ENCODE measurements at regions not wholly inside any gene's neighbourhood (a gene's known extent, or its start where the extent isn't known, plus 50 kb on each side); places are given as distances from the start of the nearest gene placed in this dataset.
"Not testable (repeated sequence)": the region's sequence is repeated elsewhere in the genome, so short reads cannot be mapped to it uniquely, and the experiment has no call there.

GRCh38 chr1:79161077-79161476 is 154.5 kb upstream of the ADGRL4 start:
- no peaks in the 10 kb centered on the region for H3K36me3 ChIP-seq (ENCODE audit: control insufficient read depth, insufficient read depth, low read length)
- peaks cover 5% of the 10 kb centered on the region for H3K9me3 ChIP-seq (ENCODE audit: control insufficient read depth, low read length)
- no peak overlapping the region for H3K4me3 ChIP-seq (ENCODE audit: extremely low read depth, insufficient read depth, low read length, poor library complexity, severe bottlenecking)
- peak overlapping the region; percentile 17 for H3K27ac ChIP-seq (ENCODE audit: low read depth, low read length, severe bottlenecking)
- peaks cover 6% of the 10 kb centered on the region for H3K4me1 ChIP-seq (ENCODE audit: control insufficient read depth, insufficient read depth, low read length, poor library complexity, severe bottlenecking)

- Histone ChIP-seq H3K9me3 (ENCODE audit: control insufficient read depth, low read length) (no peaks in the 10 kb centered on the region), H3K4me3 (ENCODE audit: extremely low read depth, insufficient read depth, low read length, poor library complexity, severe bottlenecking) (no peak overlapping the region), H3K27ac (ENCODE audit: low read depth, low read length, severe bottlenecking) (no peak overlapping the region), H3K4me1 (ENCODE audit: control insufficient read depth, insufficient read depth, low read length, poor library complexity, severe bottlenecking) (peaks cover 3% of the 10 kb centered on the region), H3K36me3 (ENCODE audit: control insufficient read depth, insufficient read depth, low read length) (no peaks in the 10 kb centered on the region)
- WGBS, 2 experiments (ENCODE audit: insufficient coverage in 2 of 2): 100% methylated on average over 1 of the region's 1 CpG; no CpG with 5 or more reads in 1 of the 2 experiments
Observed at GRCh38 chr1:79155991-79156390, 149.5 kb upstream of the ADGRL4 start.

- Histone ChIP-seq H3K4me1 (ENCODE audit: control insufficient read depth, insufficient read depth, low read length, poor library complexity, severe bottlenecking) (no peaks in the 10 kb centered on the region), H3K27ac (ENCODE audit: low read depth, low read length, severe bottlenecking) (no peak overlapping the region), H3K9me3 (ENCODE audit: control insufficient read depth, low read length) (no peaks in the 10 kb centered on the region), H3K4me3 (ENCODE audit: extremely low read depth, insufficient read depth, low read length, poor library complexity, severe bottlenecking) (no peak overlapping the region), H3K36me3 (ENCODE audit: control insufficient read depth, insufficient read depth, low read length) (no peaks in the 10 kb centered on the region)
- 40 to 100% methylated on average over 1 to 2 of the region's 6 CpGs for WGBS, 2 experiments (ENCODE audit: insufficient coverage in 2 of 2)
Observed at GRCh38 chr1:79151006-79151796, 144.7 kb upstream of the ADGRL4 start.

GRCh38 chr1:79150576-79150975 is 144.0 kb upstream of the ADGRL4 start:
- no CpG with 5 or more reads among the region's 1 CpG for WGBS, 2 experiments (ENCODE audit: insufficient coverage in 2 of 2)
- H3K36me3 ChIP-seq (ENCODE audit: control insufficient read depth, insufficient read depth, low read length): no peaks in the 10 kb centered on the region
- H3K4me3 ChIP-seq (ENCODE audit: extremely low read depth, insufficient read depth, low read length, poor library complexity, severe bottlenecking): no peak overlapping the region
- H3K9me3 ChIP-seq (ENCODE audit: control insufficient read depth, low read length): no peaks in the 10 kb centered on the region
- no peak overlapping the region for H3K27ac ChIP-seq (ENCODE audit: low read depth, low read length, severe bottlenecking)
- no peaks in the 10 kb centered on the region for H3K4me1 ChIP-seq (ENCODE audit: control insufficient read depth, insufficient read depth, low read length, poor library complexity, severe bottlenecking)

GRCh38 chr1:79138227-79138626 is 131.7 kb upstream of the ADGRL4 start:
- not testable (repeated sequence) for H3K4me3 ChIP-seq (ENCODE audit: extremely low read depth, insufficient read depth, low read length, poor library complexity, severe bottlenecking); H3K4me1 ChIP-seq (ENCODE audit: control insufficient read depth, insufficient read depth, low read length, poor library complexity, severe bottlenecking); H3K9me3 ChIP-seq (ENCODE audit: control insufficient read depth, low read length); H3K36me3 ChIP-seq (ENCODE audit: control insufficient read depth, insufficient read depth, low read length); H3K27ac ChIP-seq (ENCODE audit: low read depth, low read length, severe bottlenecking)
- 66 to 86% methylated on average over 2 of the region's 4 CpGs for WGBS, 2 experiments (ENCODE audit: insufficient coverage in 2 of 2)

GRCh38 chr1:79133774-79134364 is 127.3 kb upstream of the ADGRL4 start:
- WGBS, 2 experiments (ENCODE audit: insufficient coverage in 2 of 2): 90 to 96% methylated on average over 7 to 8 of the region's 8 CpGs

GRCh38 chr1:79131626-79132025 is 125.1 kb upstream of the ADGRL4 start:
- 95 to 96% methylated on average over 3 of the region's 3 CpGs for WGBS, 2 experiments (ENCODE audit: insufficient coverage in 2 of 2)
- no peaks in the 10 kb centered on the region for H3K4me1 ChIP-seq (ENCODE audit: control insufficient read depth, insufficient read depth, low read length, poor library complexity, severe bottlenecking)
- no peaks in the 10 kb centered on the region for H3K9me3 ChIP-seq (ENCODE audit: control insufficient read depth, low read length)
- H3K4me3 ChIP-seq (ENCODE audit: extremely low read depth, insufficient read depth, low read length, poor library complexity, severe bottlenecking): no peak overlapping the region
- H3K36me3 ChIP-seq (ENCODE audit: control insufficient read depth, insufficient read depth, low read length): no peaks in the 10 kb centered on the region
- H3K27ac ChIP-seq (ENCODE audit: low read depth, low read length, severe bottlenecking): no peak overlapping the region

More at GRCh38 chr1:79133774-79134364, 127.3 kb upstream of the ADGRL4 start:
- Histone ChIP-seq H3K27ac (ENCODE audit: low read depth, low read length, severe bottlenecking) (no peak overlapping the region), H3K36me3 (ENCODE audit: control insufficient read depth, insufficient read depth, low read length) (no peaks in the 10 kb centered on the region), H3K9me3 (ENCODE audit: control insufficient read depth, low read length) (no peaks in the 10 kb centered on the region), H3K4me1 (ENCODE audit: control insufficient read depth, insufficient read depth, low read length, poor library complexity, severe bottlenecking) (no peaks in the 10 kb centered on the region), H3K4me3 (ENCODE audit: extremely low read depth, insufficient read depth, low read length, poor library complexity, severe bottlenecking) (no peak overlapping the region)

GRCh38 chr1:79129914-79130313 is 123.4 kb upstream of the ADGRL4 start:
- WGBS, 2 experiments (ENCODE audit: insufficient coverage in 2 of 2): no CpG with 5 or more reads among the region's 3 CpGs
- no peaks in the 10 kb centered on the region for H3K36me3 ChIP-seq (ENCODE audit: control insufficient read depth, insufficient read depth, low read length)
- no peaks in the 10 kb centered on the region for H3K9me3 ChIP-seq (ENCODE audit: control insufficient read depth, low read length)
- no peaks in the 10 kb centered on the region for H3K4me1 ChIP-seq (ENCODE audit: control insufficient read depth, insufficient read depth, low read length, poor library complexity, severe bottlenecking)
- H3K4me3 ChIP-seq (ENCODE audit: extremely low read depth, insufficient read depth, low read length, poor library complexity, severe bottlenecking): no peak overlapping the region
- no peak overlapping the region for H3K27ac ChIP-seq (ENCODE audit: low read depth, low read length, severe bottlenecking)

GRCh38 chr1:79128722-79129121 is 122.2 kb upstream of the ADGRL4 start:
- no peaks in the 10 kb centered on the region for H3K36me3 ChIP-seq (ENCODE audit: control insufficient read depth, insufficient read depth, low read length)
- 83% methylated on average over 1 of the region's 3 CpGs; no CpG with 5 or more reads in 1 of the 2 experiments for WGBS, 2 experiments (ENCODE audit: insufficient coverage in 2 of 2)

GRCh38 chr1:79124756-79125155 is 118.2 kb upstream of the ADGRL4 start:
- no peaks in the 10 kb centered on the region for H3K9me3 ChIP-seq (ENCODE audit: control insufficient read depth, low read length)
- H3K27ac ChIP-seq (ENCODE audit: low read depth, low read length, severe bottlenecking): no peak overlapping the region
- H3K4me3 ChIP-seq (ENCODE audit: extremely low read depth, insufficient read depth, low read length, poor library complexity, severe bottlenecking): no peak overlapping the region
- H3K36me3 ChIP-seq (ENCODE audit: control insufficient read depth, insufficient read depth, low read length): no peaks in the 10 kb centered on the region
- no peaks in the 10 kb centered on the region for H3K4me1 ChIP-seq (ENCODE audit: control insufficient read depth, insufficient read depth, low read length, poor library complexity, severe bottlenecking)
- WGBS, 2 experiments (ENCODE audit: insufficient coverage in 2 of 2): 85 to 92% methylated on average over 4 to 5 of the region's 5 CpGs

More at GRCh38 chr1:79128722-79129121, 122.2 kb upstream of the ADGRL4 start:
- H3K4me3 ChIP-seq (ENCODE audit: extremely low read depth, insufficient read depth, low read length, poor library complexity, severe bottlenecking): no peak overlapping the region
- peak overlapping the region; percentile 6 for H3K27ac ChIP-seq (ENCODE audit: low read depth, low read length, severe bottlenecking)
- H3K4me1 ChIP-seq (ENCODE audit: control insufficient read depth, insufficient read depth, low read length, poor library complexity, severe bottlenecking): no peaks in the 10 kb centered on the region
- H3K9me3 ChIP-seq (ENCODE audit: control insufficient read depth, low read length): no peaks in the 10 kb centered on the region

GRCh38 chr1:79122521-79122920 is 116.0 kb upstream of the ADGRL4 start:
- Histone ChIP-seq H3K9me3 (ENCODE audit: control insufficient read depth, low read length) (no peaks in the 10 kb centered on the region), H3K36me3 (ENCODE audit: control insufficient read depth, insufficient read depth, low read length) (no peaks in the 10 kb centered on the region), H3K27ac (ENCODE audit: low read depth, low read length, severe bottlenecking) (no peak overlapping the region), H3K4me3 (ENCODE audit: extremely low read depth, insufficient read depth, low read length, poor library complexity, severe bottlenecking) (no peak overlapping the region), H3K4me1 (ENCODE audit: control insufficient read depth, insufficient read depth, low read length, poor library complexity, severe bottlenecking) (no peaks in the 10 kb centered on the region)
- WGBS, 2 experiments (ENCODE audit: insufficient coverage in 2 of 2): no CpG with 5 or more reads among the region's 1 CpG
